ENCODE measurements at regions not wholly inside any gene's neighbourhood (a gene's known extent, or its start where the extent isn't known, plus 50 kb on each side); places are given as distances from the start of the nearest gene placed in this dataset.

GRCh38 chr17:5819921-5820685, 235.8 kb upstream of the NLRP1 start:
- Histone ChIP-seq H3K9ac (ENCODE audit: low read depth, low read length) (no peak overlapping the region), H3K4me1 (ENCODE audit: insufficient read depth, low read length) (no peaks in the 10 kb centered on the region), H3K27ac (ENCODE audit: low read length) (no peak overlapping the region), H3K4me3 (ENCODE audit: low read depth in 1 of 2, low read length in 2 of 2) (no peak overlapping the region), H4K20me1 (ENCODE audit: insufficient read depth, low read length) (no peaks in the 10 kb centered on the region), H3K4me2 (ENCODE audit: insufficient read depth, low read length) (no peak overlapping the region), H3K9me3 (ENCODE audit: insufficient read depth, low read length, severe bottlenecking) (no peaks in the 10 kb centered on the region), H2AFZ (ENCODE audit: low read depth, low read length) (no peak overlapping the region), H3K27me3 (ENCODE audit: insufficient read depth, low read length, poor library complexity) (peaks cover 3% of the 10 kb centered on the region), H3K79me2 (ENCODE audit: insufficient read depth, low read length) (no peaks in the 10 kb centered on the region), H3K36me3 (ENCODE audit: insufficient read depth, low read length) (no peaks in the 10 kb centered on the region)
- TF ChIP-seq CTCF (IDR thresholded peaks at IDR 0.05; ENCODE audit: borderline replicate concordance, extremely low read depth, low read length, poor library complexity, severe bottlenecking) (no peak), EZH2 (IDR thresholded peaks at IDR 0.05; ENCODE audit: borderline replicate concordance, low read depth, low read length, severe bottlenecking) (no peak)
- ATAC-seq (ENCODE audit: insufficient read depth, low read depth) = no peak
- no peak for DNase-seq

GRCh38 chr17:5820721-5821456, 236.6 kb upstream of the NLRP1 start:
- no peak overlapping the region for H3K9ac ChIP-seq (ENCODE audit: low read depth, low read length)
- H3K9me3 ChIP-seq (ENCODE audit: insufficient read depth, low read length, severe bottlenecking) = no peaks in the 10 kb centered on the region
- no peaks in the 10 kb centered on the region for H3K4me1 ChIP-seq (ENCODE audit: insufficient read depth, low read length)
- ATAC-seq (ENCODE audit: insufficient read depth, low read depth) = no peak
- H4K20me1 ChIP-seq (ENCODE audit: insufficient read depth, low read length) = no peaks in the 10 kb centered on the region
- no peaks in the 10 kb centered on the region for H3K79me2 ChIP-seq (ENCODE audit: insufficient read depth, low read length)
- no peaks in the 10 kb centered on the region for H3K36me3 ChIP-seq (ENCODE audit: insufficient read depth, low read length)
- H2AFZ ChIP-seq (ENCODE audit: low read depth, low read length) = no peak overlapping the region
- no peak overlapping the region for H3K4me3 ChIP-seq (ENCODE audit: low read depth in 1 of 2, low read length in 2 of 2)
- peaks cover 3% of the 10 kb centered on the region for H3K27me3 ChIP-seq (ENCODE audit: insufficient read depth, low read length, poor library complexity)
- TF ChIP-seq EZH2 (IDR thresholded peaks at IDR 0.05; ENCODE audit: borderline replicate concordance, low read depth, low read length, severe bottlenecking) (no peak), CTCF (IDR thresholded peaks at IDR 0.05; ENCODE audit: borderline replicate concordance, extremely low read depth, low read length, poor library complexity, severe bottlenecking) (no peak)
- H3K4me2 ChIP-seq (ENCODE audit: insufficient read depth, low read length) = no peak overlapping the region
- DNase-seq = no peak
- H3K27ac ChIP-seq (ENCODE audit: low read length) = no peak overlapping the region

GRCh38 chr17:5821803-5822202, 237.5 kb upstream of the NLRP1 start:
- no peak overlapping the region for H2AFZ ChIP-seq (ENCODE audit: low read depth, low read length)
- no peak overlapping the region for H3K9ac ChIP-seq (ENCODE audit: low read depth, low read length)
- no peaks in the 10 kb centered on the region for H3K79me2 ChIP-seq (ENCODE audit: insufficient read depth, low read length)
- H3K4me2 ChIP-seq (ENCODE audit: insufficient read depth, low read length) = no peak overlapping the region
- no peaks in the 10 kb centered on the region for H3K36me3 ChIP-seq (ENCODE audit: insufficient read depth, low read length)
- H3K27me3 ChIP-seq (ENCODE audit: insufficient read depth, low read length, poor library complexity) = peaks cover under 1% of the 10 kb centered on the region
- no peak overlapping the region for H3K27ac ChIP-seq (ENCODE audit: low read length)
- ATAC-seq (ENCODE audit: insufficient read depth, low read depth) (no peak), DNase-seq (no peak)
- no peaks in the 10 kb centered on the region for H3K9me3 ChIP-seq (ENCODE audit: insufficient read depth, low read length, severe bottlenecking)
- H4K20me1 ChIP-seq (ENCODE audit: insufficient read depth, low read length) = no peaks in the 10 kb centered on the region
- TF ChIP-seq EZH2 (IDR thresholded peaks at IDR 0.05; ENCODE audit: borderline replicate concordance, low read depth, low read length, severe bottlenecking) = no peak
- no peaks in the 10 kb centered on the region for H3K4me1 ChIP-seq (ENCODE audit: insufficient read depth, low read length)
- no peak overlapping the region for H3K4me3 ChIP-seq (ENCODE audit: low read depth in 1 of 2, low read length in 2 of 2)
